ENCODE measurements at regions not wholly inside any gene's neighbourhood (a gene's known extent, or its start where the extent isn't known, plus 50 kb on each side); places are given as distances from the start of the nearest gene placed in this dataset.
"Not testable (repeated sequence)": the region's sequence is repeated elsewhere in the genome, so short reads cannot be mapped to it uniquely, and the experiment has no call there.

GRCh38 chr4:4052933-4053332, 173.8 kb downstream of the OTOP1 start:
- TF ChIP-seq ASH2L (IDR thresholded peaks at IDR 0.05; ENCODE audit: borderline replicate concordance, low read depth); SMC3 (IDR thresholded peaks at IDR 0.05; ENCODE audit: borderline replicate concordance, low read length); NR2C1 (IDR thresholded peaks at IDR 0.05); NBN (IDR thresholded peaks at IDR 0.05); CTCF (IDR thresholded peaks at IDR 0.05 in 2 of 3, conservative IDR thresholded peaks at IDR 0.05 in 1 of 3; ENCODE audit: control insufficient read depth in 2 of 3, extremely low read depth in 1 of 3, insufficient read depth in 1 of 3, low read depth in 3 of 3, low read length in 3 of 3); POLR2A (IDR thresholded peaks at IDR 0.05; ENCODE audit: low read depth, low read length); EZH2 (IDR thresholded peaks at IDR 0.05; ENCODE audit: borderline replicate concordance, control insufficient read depth, low read depth, low read length); RCOR1 (conservative IDR thresholded peaks at IDR 0.05; ENCODE audit: low read depth, low read length); POLR2AphosphoS5 (IDR thresholded peaks at IDR 0.05; ENCODE audit: low read length); IKZF2 (IDR thresholded peaks at IDR 0.05); BHLHE40 (IDR thresholded peaks at IDR 0.05; ENCODE audit: borderline replicate concordance in 1 of 2, low read depth in 2 of 2, low read length in 1 of 2): not testable (repeated sequence)

Measured in GM12878 (cell line).